PC-3 (cell line): ENCODE measurements at regions not wholly inside any gene's neighbourhood (a gene's known extent, or its start where the extent isn't known, plus 50 kb on each side); places are given as distances from the start of the nearest gene placed in this dataset.

Experiments
- ATAC-seq: fragments of 200-7000 bp; cut with Tn5 transposase; 2 replicates; pipeline ENCODE4 v1.9.1; 2020; ENCODE audit warnings: mild to moderate bottlenecking, moderate library complexity
- BruUV-seq: library from RNA; stranded (reverse); fragments of 400-500 nt; replicated peaks from 2 replicates; lab custom pipeline; 2021; lab: Mats Ljungman, UMichigan
- CTCF ChIA-PET: fragments of 300-600 bp; sonication (Branson Sonifier 250); formaldehyde crosslinking; loops from one replicate; lab custom pipeline; 2022; ENCODE audit warnings: antibody characterized with exemption; lab: Charles Lee
- POLR2A ChIA-PET: fragments of 300-600 bp; sonication (Branson Sonifier 250); formaldehyde crosslinking; loops from one replicate; lab custom pipeline; 2022; ENCODE audit warnings: antibody characterized with exemption; ENCODE audit not compliant: unreplicated experiment; lab: Charles Lee
- DNase-seq: peaks from one replicate; pipeline ENCODE4 v3.0.0-alpha.2; 2015
- H2AFZ ChIP-seq: fragments of 300-600 bp; sonication (generic); 2 replicates; pipeline ENCODE4 v1.6.0; 2016; ENCODE audit warnings: antibody characterized with exemption, low read length
- H3F3A ChIP-seq: fragments of 300-600 bp; sonication (generic); one replicate; pipeline ENCODE4 v1.6.0; 2017; ENCODE audit warnings: antibody characterized with exemption, low read length, control low read depth, mild to moderate bottlenecking; ENCODE audit not compliant: unreplicated experiment
- H3K27ac ChIP-seq: fragments of 300-600 bp; sonication (generic); 2 replicates; pipeline ENCODE4 v1.5.1; 2016; ENCODE audit warnings: mild to moderate bottlenecking, low read length
- H3K27me3 ChIP-seq: fragments of 300-600 bp; sonication (generic); 2 replicates; pipeline ENCODE4 v1.6.1; 2016; ENCODE audit warnings: low read length, mixed read lengths
- H3K36me3 ChIP-seq: fragments of 300-600 bp; sonication (generic); 2 replicates; pipeline ENCODE4 v1.6.1; 2016; ENCODE audit warnings: low read depth, mixed run types, low read length, mixed read lengths
- H3K4me1 ChIP-seq: fragments of 300-600 bp; sonication (generic); 2 replicates; pipeline ENCODE4 v1.5.1; 2016; ENCODE audit warnings: low read length; ENCODE audit not compliant: insufficient read depth
- H3K4me2 ChIP-seq: fragments of 300-600 bp; sonication (generic); 2 replicates; pipeline ENCODE4 v1.6.0; 2016; ENCODE audit warnings: low read length
- H3K4me3 ChIP-seq: fragments of 300-600 bp; sonication (generic); 2 replicates; pipeline ENCODE4 v1.5.1; 2016; ENCODE audit warnings: mild to moderate bottlenecking, low read length, mixed read lengths
- H3K79me2 ChIP-seq: fragments of 300-600 bp; sonication (generic); 2 replicates; pipeline ENCODE4 v1.6.1; 2017; ENCODE audit warnings: low read length, mixed read lengths
- H3K9ac ChIP-seq: fragments of 300-600 bp; sonication (generic); 2 replicates; pipeline ENCODE4 v1.6.0; 2016; ENCODE audit warnings: mild to moderate bottlenecking, low read length
- H3K9me2 ChIP-seq: fragments of 300-600 bp; sonication (generic); replicated peaks from 2 replicates; pipeline ENCODE4 v1.6.1; 2016; ENCODE audit warnings: mixed run types, low read length, mixed read lengths
- H3K9me3 ChIP-seq: fragments of 300-600 bp; sonication (generic); 2 replicates; pipeline ENCODE4 v1.6.1; 2016; ENCODE audit warnings: low read length, mixed read lengths
- H4K20me1 ChIP-seq: fragments of 300-600 bp; sonication (generic); 2 replicates; pipeline ENCODE4 v1.6.1; 2016; ENCODE audit warnings: low read length, mixed read lengths
- EZH2 ChIP-seq: fragments of 300-600 bp; sonication (generic); IDR thresholded peaks from one replicate; pipeline ENCODE4 v1.6.1; 2017; ENCODE audit warnings: antibody characterized with exemption, mild to moderate bottlenecking, low read length; ENCODE audit not compliant: unreplicated experiment
- EZH2phosphoT487 ChIP-seq: fragments of 300-600 bp; sonication (generic); IDR thresholded peaks from 2 replicates; pipeline ENCODE4 v1.6.1; 2018; ENCODE audit warnings: mild to moderate bottlenecking, antibody characterized with exemption, low read length, borderline replicate concordance
- intact Hi-C: fragments of 100-400 bp; cut with micrococcal nuclease; formaldehyde crosslinking; loops from 2 replicates; pipeline ENCODE4 v1.9.0; 2023
- TF ChIP-seq, protein P1 (sequence below): fragments of 300-600 bp; sonication (generic); conservative IDR thresholded peaks from 2 replicates; pipeline ENCODE4 v1.5.1; 2017; ENCODE audit warnings: antibody characterized with exemption, low read depth, mild to moderate bottlenecking, low read length

DNA sequence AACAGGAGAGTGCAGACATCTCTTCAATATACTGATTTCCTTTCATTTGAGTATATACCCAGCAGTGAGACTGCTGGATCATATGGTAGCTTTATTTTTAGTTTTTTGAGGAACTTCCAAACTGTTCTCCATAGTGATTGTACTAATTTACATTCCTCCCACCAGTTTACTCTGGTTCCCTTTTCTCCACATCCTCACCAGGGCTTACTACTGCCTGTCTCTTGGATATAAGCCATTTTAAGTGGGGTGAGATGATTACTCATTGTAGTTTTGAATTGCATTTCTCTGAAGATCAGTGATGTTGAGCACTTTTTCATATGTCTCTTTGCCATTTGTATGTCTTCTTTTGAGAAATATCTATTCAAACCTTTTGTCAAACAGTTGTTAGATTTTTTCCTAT, 64.9 kb upstream of the HMGCLL1 start:
- H3K79me2 ChIP-seq: no peaks in the 10 kb centered on the region
- intact Hi-C loops: no loop called here
- H3K27ac ChIP-seq: peak overlapping the region; percentile 32
- no peak for TF ChIP-seq EZH2
- TF ChIP-seq, protein P1, sequence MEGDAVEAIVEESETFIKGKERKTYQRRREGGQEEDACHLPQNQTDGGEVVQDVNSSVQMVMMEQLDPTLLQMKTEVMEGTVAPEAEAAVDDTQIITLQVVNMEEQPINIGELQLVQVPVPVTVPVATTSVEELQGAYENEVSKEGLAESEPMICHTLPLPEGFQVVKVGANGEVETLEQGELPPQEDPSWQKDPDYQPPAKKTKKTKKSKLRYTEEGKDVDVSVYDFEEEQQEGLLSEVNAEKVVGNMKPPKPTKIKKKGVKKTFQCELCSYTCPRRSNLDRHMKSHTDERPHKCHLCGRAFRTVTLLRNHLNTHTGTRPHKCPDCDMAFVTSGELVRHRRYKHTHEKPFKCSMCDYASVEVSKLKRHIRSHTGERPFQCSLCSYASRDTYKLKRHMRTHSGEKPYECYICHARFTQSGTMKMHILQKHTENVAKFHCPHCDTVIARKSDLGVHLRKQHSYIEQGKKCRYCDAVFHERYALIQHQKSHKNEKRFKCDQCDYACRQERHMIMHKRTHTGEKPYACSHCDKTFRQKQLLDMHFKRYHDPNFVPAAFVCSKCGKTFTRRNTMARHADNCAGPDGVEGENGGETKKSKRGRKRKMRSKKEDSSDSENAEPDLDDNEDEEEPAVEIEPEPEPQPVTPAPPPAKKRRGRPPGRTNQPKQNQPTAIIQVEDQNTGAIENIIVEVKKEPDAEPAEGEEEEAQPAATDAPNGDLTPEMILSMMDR: no peak
- no peak for TF ChIP-seq EZH2phosphoT487
- H3F3A ChIP-seq: no peaks in the 10 kb centered on the region
- H3K36me3 ChIP-seq: no peaks in the 10 kb centered on the region
- no peaks in the 10 kb centered on the region for H3K27me3 ChIP-seq
- ChIA-PET CTCF (no interaction called here), POLR2A (no interaction called here)
- H3K9me2 ChIP-seq: no peaks in the 10 kb centered on the region
- H3K9me3 ChIP-seq: 0 out of 2 replicates have a peak, but pooled peaks cover 4% of the 10 kb centered on the region
- no peak overlapping the region for H3K4me2 ChIP-seq
- no TSS peak for BruUV-seq
- H3K4me1 ChIP-seq: peaks cover 17% of the 10 kb centered on the region
- H3K4me3 ChIP-seq: no peak overlapping the region
- H4K20me1 ChIP-seq: no peaks in the 10 kb centered on the region
- peak; percentile 64 for ATAC-seq
- no peak overlapping the region for H2AFZ ChIP-seq
- no peak overlapping the region for H3K9ac ChIP-seq
- peak; percentile 49 for DNase-seq

DNA sequence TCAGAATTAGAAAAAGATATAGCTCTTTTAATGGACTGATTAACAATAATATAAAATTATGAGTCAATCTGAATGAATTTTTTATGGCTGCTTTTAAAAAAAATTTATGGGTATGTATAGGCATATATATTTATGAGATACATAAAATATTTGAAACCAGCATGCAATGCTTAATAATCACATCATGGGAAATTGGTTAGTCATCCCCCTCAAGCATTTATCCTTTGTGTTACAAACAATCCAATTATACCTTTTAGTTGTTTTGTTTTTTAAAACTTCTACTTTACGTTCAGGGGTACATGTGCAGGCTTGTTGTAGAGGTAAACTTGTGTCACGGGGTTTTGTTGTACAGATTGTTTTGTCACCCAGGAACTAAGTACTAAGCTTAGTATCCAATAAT, 63.4 kb upstream of the HMGCLL1 start:
- Histone ChIP-seq H3K27ac (peak overlapping the region; percentile 71), H3K27me3 (no peaks in the 10 kb centered on the region), H4K20me1 (no peaks in the 10 kb centered on the region), H3K9me2 (no peaks in the 10 kb centered on the region), H2AFZ (no peak overlapping the region), H3K4me2 (0 out of 2 replicates have a peak overlapping the region, but pooled peaks have one; percentile 0), H3K9ac (peak overlapping the region; percentile 38), H3K4me3 (no peak overlapping the region), H3K4me1 (peaks cover 19% of the 10 kb centered on the region), H3K36me3 (no peaks in the 10 kb centered on the region), H3K79me2 (no peaks in the 10 kb centered on the region), H3K9me3 (0 out of 2 replicates have a peak, but pooled peaks cover 4% of the 10 kb centered on the region), H3F3A (no peaks in the 10 kb centered on the region)
- POLR2A ChIA-PET: no interaction called here
- ATAC-seq (peak; percentile 82), DNase-seq (peak; percentile 77)
- intact Hi-C loops: no loop called here
- no TSS peak for BruUV-seq
- TF ChIP-seq, protein P1: no peak
- TF ChIP-seq EZH2phosphoT487 (no peak), EZH2 (no peak)
- CTCF ChIA-PET: interaction anchor here (1.0 kb wide), 2 partner anchors 25 to 227 kb away, joined by 3 to 4 read pairs; no protein-coding TSS in a partner anchor

DNA sequence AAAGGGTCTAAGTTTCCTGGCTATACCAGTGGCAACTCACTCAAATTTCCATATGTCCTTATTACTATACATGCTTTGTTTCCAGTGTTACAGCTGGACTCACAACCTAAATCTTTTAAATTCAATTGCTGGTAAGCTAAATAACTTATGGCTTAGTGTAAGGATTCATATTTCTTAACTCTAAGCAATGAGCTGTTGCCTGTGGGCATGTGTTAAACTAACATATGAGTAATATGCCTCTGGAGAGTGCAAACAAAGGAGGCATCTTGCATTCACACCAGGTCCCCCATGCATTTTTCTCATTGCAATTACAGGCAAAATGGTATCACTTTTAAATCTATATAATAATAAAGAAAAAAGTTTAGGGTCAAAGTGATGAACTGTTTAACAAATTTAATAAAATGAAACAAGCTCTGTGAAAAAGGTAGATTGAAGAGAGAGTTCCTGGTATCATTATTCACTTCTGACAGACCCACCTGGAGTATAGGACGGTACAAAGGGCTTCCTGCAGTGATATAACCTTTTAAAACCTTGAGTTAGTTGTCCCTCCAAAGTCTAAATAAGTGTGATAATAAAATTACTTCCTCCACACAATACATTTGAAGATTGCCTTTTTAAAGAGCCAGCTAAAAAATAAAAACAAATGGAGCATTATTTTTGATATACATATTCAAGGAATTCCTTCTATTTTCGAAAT, 57.6 kb upstream of the HMGCLL1 start:
- Histone ChIP-seq H2AFZ (peak overlapping the region; percentile 36), H3K4me1 (peaks cover 28% of the 10 kb centered on the region), H3K27ac (peak overlapping the region; percentile 86), H3K79me2 (no peaks in the 10 kb centered on the region), H3K9me3 (no peaks in the 10 kb centered on the region), H3K36me3 (no peaks in the 10 kb centered on the region), H3K4me3 (peak overlapping the region; percentile 2; the same call in 1 of the 2 replicates), H3K27me3 (no peaks in the 10 kb centered on the region), H3K4me2 (peak overlapping the region; percentile 66), H3K9ac (peak overlapping the region; percentile 35), H4K20me1 (no peaks in the 10 kb centered on the region), H3K9me2 (no peaks in the 10 kb centered on the region), H3F3A (peaks cover 5% of the 10 kb centered on the region)
- CTCF ChIA-PET: interaction anchor here (1.0 kb wide), 1 partner anchor 250 kb away, joined by 3 read pairs; no protein-coding TSS in a partner anchor
- ATAC-seq (peak; percentile 99), DNase-seq (peak; percentile 96)
- BruUV-seq: no TSS peak
- POLR2A ChIA-PET: interaction anchor here (0.6 kb wide), 1 partner anchor 711 kb away, joined by 22 read pairs; no protein-coding TSS in a partner anchor
- intact Hi-C loops: loop anchor here (2.0 to 10.0 kb wide), 5 partner anchors 28 to 246 kb away; no protein-coding TSS in a partner anchor
- TF ChIP-seq EZH2 (no peak), EZH2phosphoT487 (no peak)
- TF ChIP-seq, protein P1: no peak
